B cell (primary cell): ENCODE measurements at regions not wholly inside any gene's neighbourhood (a gene's known extent, or its start where the extent isn't known, plus 50 kb on each side); places are given as distances from the start of the nearest gene placed in this dataset.

Source experiments
- ATAC-seq: fragments of 200-7000 bp; cut with Tn5 transposase; one replicate; pipeline ENCODE4 v1.10.0; 2021; ENCODE audit warnings: low read depth, mild to moderate bottlenecking, moderate number of reproducible peaks, moderate library complexity
- CTCF ChIA-PET: fragments of 350-600 bp; sonication (Branson Sonifier 250); formaldehyde crosslinking; loops from one replicate; lab custom pipeline; 2021; ENCODE audit warnings: antibody characterized with exemption, inconsistent platforms; lab: Charles Lee
- POLR2A ChIA-PET: fragments of 350-600 bp; sonication (Branson Sonifier 250); formaldehyde crosslinking; loops from one replicate; lab custom pipeline; 2021; ENCODE audit warnings: antibody characterized with exemption; lab: Charles Lee
- DNase-seq: peaks from one replicate; pipeline ENCODE4 v3.0.0; 2013
- H2AFZ ChIP-seq: 2 replicates; pipeline ENCODE4 v1.6.1; 2012; ENCODE audit warnings: mild to moderate bottlenecking, low read depth, low read length; ENCODE audit not compliant: insufficient read depth, poor library complexity, severe bottlenecking
- H3K27ac ChIP-seq, 2 donors: 1 replicate in 1 of 2; 2 replicates in 1 of 2; pipeline ENCODE4 v1.5.1; 2012 to 2013; ENCODE audit warnings: low read length in 2 of 2, mild to moderate bottlenecking in 2 of 2, moderate library complexity in 1 of 2
- H3K27me3 ChIP-seq, 4 experiments: fragments of 200-600 bp in 1 of 4; sonication (generic) in 1 of 4; replicated peaks in 1 of 4; 1 replicate in 2 of 4; 2 replicates in 2 of 4; pipeline versions ENCODE4 v1.6.1 to v1.7.0; 2013 to 2016; ENCODE audit warnings: low read length in 3 of 4, mild to moderate bottlenecking in 2 of 4, mixed read lengths in 1 of 4, moderate library complexity in 1 of 4; ENCODE audit not compliant: insufficient read depth in 4 of 4, control insufficient read depth in 3 of 4; ENCODE audit errors: control extremely low read depth in 1 of 4
- H3K36me3 ChIP-seq, 2 experiments: replicated peaks in 1 of 2; 1 replicate in 1 of 2; 2 replicates in 1 of 2; pipeline versions ENCODE4 v1.6.1 to v1.7.1; 2013; ENCODE audit warnings: low read length in 1 of 2; ENCODE audit not compliant: insufficient read depth in 2 of 2, control insufficient read depth in 1 of 2; ENCODE audit errors: control extremely low read depth in 1 of 2, extremely low read depth in 1 of 2
- H3K4me1 ChIP-seq, 2 donors: fragments of 200-600 bp in 1 of 2; sonication (generic) in 1 of 2; 1 replicate in 1 of 2; 2 replicates in 1 of 2; pipeline versions ENCODE4 v1.5.1 to v1.6.1; 2013 to 2017; ENCODE audit warnings: low read length in 2 of 2; ENCODE audit not compliant: control insufficient read depth in 2 of 2, insufficient read depth in 2 of 2
- H3K4me2 ChIP-seq: replicated peaks from 2 replicates; pipeline ENCODE3; 2012; ENCODE audit warnings: mild to moderate bottlenecking, low read depth, low read length; ENCODE audit not compliant: poor library complexity, severe bottlenecking
- H3K4me3 ChIP-seq, 5 experiments: fragments of 200-600 bp in 1 of 5; sonication (generic) in 1 of 5; 1 replicate in 3 of 5; 2 replicates in 2 of 5; pipeline versions ENCODE4 v1.5.1 to v1.7.0; 2011 to 2016; ENCODE audit warnings: low read length in 4 of 5, mild to moderate bottlenecking in 4 of 5, low read depth in 2 of 5, control low read depth in 1 of 5, moderate library complexity in 1 of 5; ENCODE audit not compliant: insufficient read depth in 1 of 5; ENCODE audit errors: control extremely low read depth in 1 of 5, extremely low read depth in 1 of 5
- H3K79me2 ChIP-seq: fragments of 200-600 bp; sonication (generic); one replicate; pipeline ENCODE4 v1.6.0; 2016; ENCODE audit warnings: low read length; ENCODE audit not compliant: control insufficient read depth, insufficient read depth
- H3K9ac ChIP-seq: fragments of 200-600 bp; sonication (generic); 2 replicates; pipeline ENCODE4 v1.6.1; 2017; ENCODE audit warnings: mild to moderate bottlenecking, low read length, moderate library complexity
- H3K9me3 ChIP-seq, 3 donors: one replicate each; pipeline versions ENCODE4 v1.6.1 to v1.7.1; 2013; ENCODE audit warnings: low read length in 2 of 3; ENCODE audit not compliant: control insufficient read depth in 2 of 3, insufficient read depth in 1 of 3; ENCODE audit errors: control extremely low read depth in 1 of 3
- H4K20me1 ChIP-seq: 2 replicates; pipeline ENCODE4 v1.6.0; 2012; ENCODE audit warnings: mild to moderate bottlenecking, low read length; ENCODE audit not compliant: insufficient read depth, control insufficient read depth, poor library complexity, severe bottlenecking
- H3K27ac Mint-ChIP-seq: one replicate; pipeline ENCODE4 v1.8.0; 2021; ENCODE audit warnings: mixed read lengths
- H3K27me3 Mint-ChIP-seq: one replicate; pipeline ENCODE4 v1.8.0; 2021; ENCODE audit warnings: mixed read lengths
- H3K4me1 Mint-ChIP-seq: one replicate; pipeline ENCODE4 v1.8.0; 2021; ENCODE audit warnings: mixed read lengths
- H3K4me3 Mint-ChIP-seq: one replicate; pipeline ENCODE4 v1.8.0; 2021; ENCODE audit warnings: mixed read lengths
- H3K9me3 Mint-ChIP-seq: one replicate; pipeline ENCODE4 v1.8.0; 2022; ENCODE audit warnings: mixed read lengths; ENCODE audit not compliant: insufficient read depth
- EZH2 ChIP-seq: IDR thresholded peaks from 2 replicates; pipeline ENCODE4 v1.6.1; 2012; ENCODE audit warnings: borderline replicate concordance, low read depth, mild to moderate bottlenecking, moderate library complexity, low read length; ENCODE audit not compliant: insufficient read depth, poor library complexity, severe bottlenecking
- WGBS: methylation state at CpG from one replicate; pipeline ENCODE4 v1.1.5; 2013; ENCODE audit warnings: missing lambda C conversion rate; ENCODE audit not compliant: insufficient coverage; 5-methylcytosine and 5-hydroxymethylcytosine counted together
- intact Hi-C: fragments of 100-400 bp; cut with micrococcal nuclease; formaldehyde crosslinking; loops from one replicate; pipeline ENCODE4 v1.10.0; 2022
- TF ChIP-seq, protein P1 (sequence below): fragments of 200-600 bp; IDR thresholded peaks from one replicate; pipeline ENCODE4 v1.8.0; 2022; ENCODE audit warnings: antibody characterized with exemption, mild to moderate bottlenecking

DNA sequence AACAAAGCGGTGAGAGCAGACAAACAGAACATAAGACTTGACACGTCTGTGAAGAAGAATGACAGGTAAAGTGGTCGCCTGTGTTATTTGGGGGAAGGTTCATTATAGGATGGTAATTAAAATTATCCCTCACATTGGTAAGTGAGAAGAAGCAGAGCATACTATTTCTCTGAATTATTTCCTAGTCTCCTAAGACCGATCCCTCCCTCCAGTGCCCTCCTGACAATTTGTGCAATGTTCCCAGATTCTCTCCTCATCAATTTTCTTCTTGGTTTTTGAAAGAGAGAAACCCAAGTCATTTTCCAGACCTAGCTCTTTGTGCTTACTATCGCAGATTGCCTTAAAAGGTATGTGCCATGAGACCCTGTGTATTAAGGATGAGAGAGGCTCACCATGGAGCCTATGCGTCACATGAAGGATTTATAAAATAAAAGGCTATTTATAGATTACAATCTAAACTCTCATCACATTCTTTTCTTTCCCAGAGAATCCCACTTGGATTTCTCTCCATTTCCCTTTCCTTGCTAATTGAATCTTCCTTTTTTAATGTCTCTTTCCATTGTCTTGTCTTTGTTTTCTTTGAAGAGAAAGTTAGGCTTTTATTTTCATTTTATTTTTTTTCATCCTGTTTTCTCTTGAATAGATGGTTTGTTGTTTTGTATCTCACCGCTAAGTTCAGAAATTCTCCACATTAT lies 112.0 kb downstream of the PPP1R3A start:
- CTCF ChIA-PET = no interaction called here
- no peaks in the 10 kb centered on the region for H3K27me3 Mint-ChIP-seq
- no peaks in the 10 kb centered on the region for H3K9me3 Mint-ChIP-seq
- H3K4me1 Mint-ChIP-seq = no peaks in the 10 kb centered on the region
- Histone ChIP-seq H3K9me3 (no peaks in the 10 kb centered on the region), H3K27ac (no peak overlapping the region), H3K4me3 (no peak overlapping the region), H4K20me1 (no peaks in the 10 kb centered on the region), H3K36me3 (no peaks in the 10 kb centered on the region), H3K27me3 (no peaks in the 10 kb centered on the region), H3K4me2 (no peak overlapping the region), H2AFZ (no peak overlapping the region), H3K4me1 (no peaks in the 10 kb centered on the region), H3K79me2 (no peaks in the 10 kb centered on the region), H3K9ac (no peak overlapping the region)
- TF ChIP-seq, protein P1, sequence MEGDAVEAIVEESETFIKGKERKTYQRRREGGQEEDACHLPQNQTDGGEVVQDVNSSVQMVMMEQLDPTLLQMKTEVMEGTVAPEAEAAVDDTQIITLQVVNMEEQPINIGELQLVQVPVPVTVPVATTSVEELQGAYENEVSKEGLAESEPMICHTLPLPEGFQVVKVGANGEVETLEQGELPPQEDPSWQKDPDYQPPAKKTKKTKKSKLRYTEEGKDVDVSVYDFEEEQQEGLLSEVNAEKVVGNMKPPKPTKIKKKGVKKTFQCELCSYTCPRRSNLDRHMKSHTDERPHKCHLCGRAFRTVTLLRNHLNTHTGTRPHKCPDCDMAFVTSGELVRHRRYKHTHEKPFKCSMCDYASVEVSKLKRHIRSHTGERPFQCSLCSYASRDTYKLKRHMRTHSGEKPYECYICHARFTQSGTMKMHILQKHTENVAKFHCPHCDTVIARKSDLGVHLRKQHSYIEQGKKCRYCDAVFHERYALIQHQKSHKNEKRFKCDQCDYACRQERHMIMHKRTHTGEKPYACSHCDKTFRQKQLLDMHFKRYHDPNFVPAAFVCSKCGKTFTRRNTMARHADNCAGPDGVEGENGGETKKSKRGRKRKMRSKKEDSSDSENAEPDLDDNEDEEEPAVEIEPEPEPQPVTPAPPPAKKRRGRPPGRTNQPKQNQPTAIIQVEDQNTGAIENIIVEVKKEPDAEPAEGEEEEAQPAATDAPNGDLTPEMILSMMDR = no peak
- TF ChIP-seq EZH2 = no peak
- POLR2A ChIA-PET = no interaction called here
- H3K4me3 Mint-ChIP-seq = no peak overlapping the region
- no peak overlapping the region for H3K27ac Mint-ChIP-seq
- intact Hi-C loops = no loop called here
- 100% methylated on average over 1 of the region's 7 CpGs for WGBS
- ATAC-seq (no peak), DNase-seq (no peak)

DNA sequence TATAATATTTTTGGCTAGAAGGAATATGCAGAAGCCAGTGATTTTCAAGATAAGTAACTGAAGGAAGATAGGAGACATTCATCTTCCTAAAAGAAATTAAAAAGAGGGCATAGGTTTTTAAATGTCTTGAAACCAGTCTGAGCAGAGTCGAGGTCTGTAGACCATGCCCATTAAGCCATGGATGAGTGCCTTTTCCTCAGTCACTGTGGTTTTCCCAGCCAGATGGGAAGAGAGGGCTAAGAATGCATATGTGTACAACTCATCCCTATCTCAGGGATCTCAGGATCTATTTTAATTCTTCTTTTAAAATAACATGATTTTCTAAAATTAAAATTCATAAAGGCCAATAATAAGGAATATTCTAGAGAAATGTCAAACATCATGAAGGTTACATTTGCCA lies 112.8 kb downstream of the PPP1R3A start:
- Histone ChIP-seq H3K79me2 (no peaks in the 10 kb centered on the region), H3K36me3 (no peaks in the 10 kb centered on the region), H3K27me3 (no peaks in the 10 kb centered on the region), H3K4me2 (no peak overlapping the region), H2AFZ (no peak overlapping the region), H3K4me1 (no peaks in the 10 kb centered on the region), H3K27ac (no peak overlapping the region), H3K9me3 (no peaks in the 10 kb centered on the region), H4K20me1 (no peaks in the 10 kb centered on the region), H3K4me3 (no peak overlapping the region), H3K9ac (no peak overlapping the region)
- WGBS = no CpG with 5 or more reads among the region's 1 CpG
- Mint-ChIP-seq H3K27ac (no peak overlapping the region), H3K4me1 (no peaks in the 10 kb centered on the region), H3K9me3 (no peaks in the 10 kb centered on the region), H3K27me3 (no peaks in the 10 kb centered on the region), H3K4me3 (no peak overlapping the region)
- DNase-seq (no peak), ATAC-seq (no peak)
- ChIA-PET POLR2A (no interaction called here), CTCF (no interaction called here)
- intact Hi-C loops = no loop called here
- TF ChIP-seq, protein P1 = no peak
